OCI-LY3 (cell line): ENCODE measurements at regions not wholly inside any gene's neighbourhood (a gene's known extent, or its start where the extent isn't known, plus 50 kb on each side); places are given as distances from the start of the nearest gene placed in this dataset.

Source experiments
- H2AFZ ChIP-seq: fragments of 200-600, 300-600 bp; shearing (Covaris generic); 2 replicates; pipeline ENCODE4 v1.6.0; 2014; ENCODE audit warnings: antibody characterized with exemption, low read depth, low read length
- H3K27ac ChIP-seq: fragments of 200-600, 300-600 bp; sonication (generic); 2 replicates; pipeline ENCODE4 v1.5.1; 2014; ENCODE audit warnings: mild to moderate bottlenecking, low read length, moderate library complexity, mixed read lengths
- H3K27me3 ChIP-seq: fragments of 200-600, 300-600 bp; sonication (generic); 2 replicates; pipeline ENCODE4 v1.6.1; 2014; ENCODE audit warnings: low read depth, low read length, mixed read lengths
- H3K36me3 ChIP-seq: fragments of 200-600, 300-600 bp; sonication (generic); replicated peaks from 2 replicates; pipeline ENCODE3; 2014; ENCODE audit warnings: low read depth, low read length, mixed read lengths
- H3K4me1 ChIP-seq: fragments of 300-600, 200-600 bp; sonication (generic); 2 replicates; pipeline ENCODE4 v1.6.1; 2014; ENCODE audit warnings: low read length, mixed read lengths
- H3K4me2 ChIP-seq: fragments of 200-600, 300-600 bp; sonication (generic); 2 replicates; pipeline ENCODE4 v1.6.1; 2014; ENCODE audit warnings: low read length, mixed read lengths
- H3K4me3 ChIP-seq: fragments of 300-600, 200-600 bp; sonication (generic); 2 replicates; pipeline ENCODE4 v1.5.1; 2014; ENCODE audit warnings: antibody characterized with exemption, mild to moderate bottlenecking, low read length, moderate library complexity
- H3K79me2 ChIP-seq: fragments of 300-600, 200-600 bp; shearing (Covaris generic); 2 replicates; pipeline ENCODE4 v1.6.1; 2014; ENCODE audit warnings: mild to moderate bottlenecking, low read length, mixed read lengths
- H3K9ac ChIP-seq: fragments of 300-600, 200-600 bp; shearing (Covaris generic); 2 replicates; pipeline ENCODE4 v1.6.0; 2014; ENCODE audit warnings: mild to moderate bottlenecking, low read length, moderate library complexity
- H3K9me3 ChIP-seq: fragments of 200-600, 300-600 bp; shearing (Covaris generic); 2 replicates; pipeline ENCODE4 v1.6.1; 2014; ENCODE audit warnings: low read length, mixed read lengths; ENCODE audit not compliant: insufficient read depth
- H4K20me1 ChIP-seq: fragments of 200-600, 300-600 bp; sonication (generic); 2 replicates; pipeline ENCODE4 v1.6.1; 2016; ENCODE audit warnings: low read length, mixed read lengths; ENCODE audit not compliant: insufficient read depth
- CTCF ChIP-seq: fragments of 200-600, 300-600 bp; sonication (generic); IDR thresholded peaks from 2 replicates; pipeline ENCODE4 v1.5.1; 2014; ENCODE audit warnings: antibody characterized with exemption, low read length, low read depth
- EZH2phosphoT487 ChIP-seq: fragments of 200-600 bp; shearing (Covaris generic); IDR thresholded peaks from 2 replicates; pipeline ENCODE4 v1.6.1; 2018; ENCODE audit warnings: antibody characterized with exemption, mixed run types, low read depth

GRCh38 chr18:56001576-56001975 is 413.6 kb upstream of the TCF4 start:
- H4K20me1 ChIP-seq, result no peaks in the 10 kb centered on the region
- TF ChIP-seq CTCF, result no peak
- TF ChIP-seq EZH2phosphoT487, result no peak
- H3K27ac ChIP-seq, result no peak overlapping the region
- no peaks in the 10 kb centered on the region for H3K79me2 ChIP-seq
- H3K4me1 ChIP-seq, result peaks cover 24% of the 10 kb centered on the region
- H2AFZ ChIP-seq, result no peak overlapping the region
- H3K9me3 ChIP-seq, result no peaks in the 10 kb centered on the region
- no peaks in the 10 kb centered on the region for H3K36me3 ChIP-seq
- H3K27me3 ChIP-seq, result no peaks in the 10 kb centered on the region
- H3K4me2 ChIP-seq, result no peak overlapping the region
- H3K9ac ChIP-seq, result no peak overlapping the region
- no peak overlapping the region for H3K4me3 ChIP-seq

DNA sequence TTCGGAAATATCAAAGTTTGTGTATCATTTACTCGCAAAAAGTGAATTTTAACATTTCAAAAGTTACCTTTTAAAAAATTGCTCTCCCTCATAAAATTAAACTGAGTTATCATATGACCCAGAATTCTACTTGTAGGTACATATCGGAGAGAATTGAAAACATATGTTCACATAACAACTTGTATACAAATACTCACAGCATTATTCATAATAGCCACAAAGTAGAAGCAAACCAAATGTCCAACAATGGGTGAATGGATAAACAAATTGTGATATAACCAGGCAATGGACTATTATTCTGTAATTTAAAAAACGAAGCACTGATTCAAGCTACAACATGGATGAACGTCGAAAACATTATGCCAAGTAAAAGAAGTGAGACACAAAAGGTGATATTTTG is 412.0 kb upstream of the TCF4 start:
- no peaks in the 10 kb centered on the region for H3K36me3 ChIP-seq
- no peak overlapping the region for H3K4me2 ChIP-seq
- H4K20me1 ChIP-seq, result no peaks in the 10 kb centered on the region
- TF ChIP-seq CTCF (no peak), EZH2phosphoT487 (no peak)
- no peaks in the 10 kb centered on the region for H3K79me2 ChIP-seq
- no peak overlapping the region for H3K9ac ChIP-seq
- H3K27ac ChIP-seq, result no peak overlapping the region
- H3K4me3 ChIP-seq, result no peak overlapping the region
- H3K9me3 ChIP-seq, result no peaks in the 10 kb centered on the region
- H2AFZ ChIP-seq, result no peak overlapping the region
- no peaks in the 10 kb centered on the region for H3K27me3 ChIP-seq
- peaks cover 30% of the 10 kb centered on the region for H3K4me1 ChIP-seq

GRCh38 chr18:55999641-56000040 is 411.6 kb upstream of the TCF4 start:
- H4K20me1 ChIP-seq, result no peaks in the 10 kb centered on the region
- TF ChIP-seq CTCF (no peak), EZH2phosphoT487 (no peak)
- no peak overlapping the region for H3K4me2 ChIP-seq
- no peak overlapping the region for H2AFZ ChIP-seq
- peaks cover 30% of the 10 kb centered on the region for H3K4me1 ChIP-seq
- no peaks in the 10 kb centered on the region for H3K79me2 ChIP-seq
- no peak overlapping the region for H3K27ac ChIP-seq
- no peaks in the 10 kb centered on the region for H3K9me3 ChIP-seq
- no peaks in the 10 kb centered on the region for H3K36me3 ChIP-seq
- no peak overlapping the region for H3K4me3 ChIP-seq
- no peak overlapping the region for H3K9ac ChIP-seq
- H3K27me3 ChIP-seq, result no peaks in the 10 kb centered on the region

- H3K4me2 ChIP-seq, result peak overlapping the region; percentile 83
- no peaks in the 10 kb centered on the region for H3K27me3 ChIP-seq
- peak overlapping the region; percentile 57; the same call in 1 of the 2 replicates for H3K4me3 ChIP-seq
- no peak overlapping the region for H2AFZ ChIP-seq
- no peak overlapping the region for H3K27ac ChIP-seq
- no peaks in the 10 kb centered on the region for H3K79me2 ChIP-seq
- no peaks in the 10 kb centered on the region for H4K20me1 ChIP-seq
- no peaks in the 10 kb centered on the region for H3K36me3 ChIP-seq
- H3K4me1 ChIP-seq, result peaks cover 30% of the 10 kb centered on the region
- TF ChIP-seq EZH2phosphoT487, result no peak
- no peak for TF ChIP-seq CTCF
- no peaks in the 10 kb centered on the region for H3K9me3 ChIP-seq
- H3K9ac ChIP-seq, result no peak overlapping the region
Observed at GRCh38 chr18:55998801-55999385, 410.9 kb upstream of the TCF4 start.
